ENCODE measurements at regions not wholly inside any gene's neighbourhood (a gene's known extent, or its start where the extent isn't known, plus 50 kb on each side); places are given as distances from the start of the nearest gene placed in this dataset.
"Not testable (repeated sequence)": the region's sequence is repeated elsewhere in the genome, so short reads cannot be mapped to it uniquely, and the experiment has no call there.

DNA sequence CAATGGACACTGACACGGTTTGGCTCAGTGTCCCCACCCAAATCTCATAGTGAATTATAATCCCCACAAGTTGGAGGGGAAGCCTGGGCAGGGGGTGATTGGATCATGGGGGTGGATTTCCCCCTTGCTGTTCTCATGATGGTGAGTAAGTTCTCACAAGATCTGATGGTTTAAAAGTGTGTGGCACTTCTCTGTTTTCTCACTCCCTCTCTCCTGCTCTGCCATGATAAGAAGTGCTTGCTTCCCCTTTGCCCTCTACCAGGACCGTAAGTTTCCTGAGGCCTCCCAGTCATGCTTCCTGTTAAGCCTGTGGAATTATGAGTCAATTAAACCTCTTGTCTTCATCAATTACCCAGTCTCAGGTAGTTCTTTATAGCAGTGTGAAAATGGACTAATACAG, 115.8 kb upstream of the KIF2A start:
- H3K4me3 ChIP-seq (ENCODE audit: low read depth, low read length) = no peak overlapping the region
- DNase-seq (ENCODE audit: low read depth) = no peak
- TF ChIP-seq, protein P1, sequence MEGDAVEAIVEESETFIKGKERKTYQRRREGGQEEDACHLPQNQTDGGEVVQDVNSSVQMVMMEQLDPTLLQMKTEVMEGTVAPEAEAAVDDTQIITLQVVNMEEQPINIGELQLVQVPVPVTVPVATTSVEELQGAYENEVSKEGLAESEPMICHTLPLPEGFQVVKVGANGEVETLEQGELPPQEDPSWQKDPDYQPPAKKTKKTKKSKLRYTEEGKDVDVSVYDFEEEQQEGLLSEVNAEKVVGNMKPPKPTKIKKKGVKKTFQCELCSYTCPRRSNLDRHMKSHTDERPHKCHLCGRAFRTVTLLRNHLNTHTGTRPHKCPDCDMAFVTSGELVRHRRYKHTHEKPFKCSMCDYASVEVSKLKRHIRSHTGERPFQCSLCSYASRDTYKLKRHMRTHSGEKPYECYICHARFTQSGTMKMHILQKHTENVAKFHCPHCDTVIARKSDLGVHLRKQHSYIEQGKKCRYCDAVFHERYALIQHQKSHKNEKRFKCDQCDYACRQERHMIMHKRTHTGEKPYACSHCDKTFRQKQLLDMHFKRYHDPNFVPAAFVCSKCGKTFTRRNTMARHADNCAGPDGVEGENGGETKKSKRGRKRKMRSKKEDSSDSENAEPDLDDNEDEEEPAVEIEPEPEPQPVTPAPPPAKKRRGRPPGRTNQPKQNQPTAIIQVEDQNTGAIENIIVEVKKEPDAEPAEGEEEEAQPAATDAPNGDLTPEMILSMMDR (IDR thresholded peaks at IDR 0.05; ENCODE audit: insufficient read depth, low read length) = no peak

DNA sequence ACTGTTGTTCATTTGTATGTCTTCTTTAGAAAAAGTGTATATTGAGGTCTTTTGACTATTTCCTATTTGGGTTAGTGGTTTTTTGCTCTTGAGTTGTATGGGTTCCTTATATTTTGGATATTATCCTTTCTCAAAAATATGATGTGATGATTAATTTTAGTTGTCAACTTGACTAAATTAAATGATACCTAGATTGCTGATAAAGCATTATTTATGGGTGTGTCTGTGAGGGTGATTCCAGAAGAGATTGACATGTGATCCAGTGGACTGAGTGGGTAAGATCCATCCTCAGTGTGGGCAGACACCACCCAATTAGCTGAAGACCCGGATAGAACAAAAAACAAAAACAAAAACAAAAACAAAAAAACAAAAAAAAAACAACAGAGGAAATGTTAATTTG, 115.1 kb upstream of the KIF2A start:
- H3K4me3 ChIP-seq (ENCODE audit: low read depth, low read length) = no peak overlapping the region
- TF ChIP-seq, protein P1 (IDR thresholded peaks at IDR 0.05; ENCODE audit: insufficient read depth, low read length) = no peak
- DNase-seq (ENCODE audit: low read depth) = no peak

DNA sequence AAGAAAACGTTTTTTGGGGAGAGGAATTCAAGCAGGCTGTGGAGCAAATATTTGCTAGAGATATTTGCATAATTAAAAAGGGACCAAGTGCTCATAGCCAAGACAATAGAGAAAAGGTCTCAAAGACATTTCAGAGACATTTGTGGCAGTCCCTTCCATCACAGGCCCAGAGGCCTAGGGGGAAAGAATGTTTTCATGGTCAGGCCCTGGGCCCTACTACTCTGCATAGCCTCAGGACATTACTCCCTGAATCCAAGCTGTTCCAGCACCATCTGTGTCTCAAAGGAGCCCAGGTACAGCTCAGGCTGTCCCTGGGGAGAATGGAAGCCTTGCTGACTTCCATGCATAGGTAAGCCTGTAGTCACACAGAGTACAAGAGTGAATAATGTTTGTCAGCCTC, 113.0 kb upstream of the KIF2A start:
- TF ChIP-seq, protein P1 (IDR thresholded peaks at IDR 0.05; ENCODE audit: insufficient read depth, low read length) = no peak
- DNase-seq (ENCODE audit: low read depth) = no peak
- H3K4me3 ChIP-seq (ENCODE audit: low read depth, low read length) = no peak overlapping the region

DNA sequence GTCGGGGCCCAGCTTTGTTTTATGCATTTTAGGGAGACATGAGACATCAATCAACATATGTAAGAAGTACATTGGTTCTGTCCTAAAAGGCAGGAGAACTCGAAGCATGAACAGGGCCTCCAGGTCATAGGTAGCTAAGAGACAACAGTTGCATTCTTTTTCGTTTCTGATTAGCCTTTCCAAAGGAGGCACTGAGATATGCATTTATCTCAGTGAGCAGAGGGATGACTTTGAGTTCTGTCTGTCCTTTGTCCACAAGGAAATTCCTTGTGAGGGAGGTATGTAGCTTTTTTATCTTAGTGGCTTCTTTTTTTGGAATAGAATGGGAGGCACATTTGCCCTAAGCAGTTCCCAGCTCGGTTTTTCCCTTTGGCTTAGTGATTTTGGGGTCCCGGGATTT, 109.5 kb upstream of the KIF2A start:
- DNase-seq (ENCODE audit: low read depth); H3K4me3 ChIP-seq (ENCODE audit: low read depth, low read length): not testable (repeated sequence)

DNA sequence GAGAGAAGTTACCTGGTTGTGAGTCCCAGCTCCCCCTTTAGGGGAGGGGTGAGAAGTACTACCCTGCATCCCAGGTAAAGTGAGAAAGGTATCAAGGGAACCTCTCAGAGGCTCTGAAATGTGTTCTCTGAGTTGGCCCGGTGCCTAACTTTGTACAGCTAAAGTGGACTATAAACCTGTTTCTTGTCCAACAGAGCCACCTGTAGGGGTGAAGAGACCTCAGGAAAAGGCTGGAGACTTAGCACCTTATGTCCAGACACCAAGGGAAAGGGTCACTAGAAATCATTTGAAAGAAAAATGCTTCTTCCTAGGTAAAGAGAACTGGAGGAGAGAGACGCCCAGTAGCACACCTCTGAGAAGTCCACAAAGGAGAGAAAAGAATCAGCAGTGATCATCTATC, 108.3 kb upstream of the KIF2A start:
- TF ChIP-seq, protein P1 (IDR thresholded peaks at IDR 0.05; ENCODE audit: insufficient read depth, low read length) = no peak
- no peak for DNase-seq (ENCODE audit: low read depth)
- H3K4me3 ChIP-seq (ENCODE audit: low read depth, low read length) = no peak overlapping the region

DNA sequence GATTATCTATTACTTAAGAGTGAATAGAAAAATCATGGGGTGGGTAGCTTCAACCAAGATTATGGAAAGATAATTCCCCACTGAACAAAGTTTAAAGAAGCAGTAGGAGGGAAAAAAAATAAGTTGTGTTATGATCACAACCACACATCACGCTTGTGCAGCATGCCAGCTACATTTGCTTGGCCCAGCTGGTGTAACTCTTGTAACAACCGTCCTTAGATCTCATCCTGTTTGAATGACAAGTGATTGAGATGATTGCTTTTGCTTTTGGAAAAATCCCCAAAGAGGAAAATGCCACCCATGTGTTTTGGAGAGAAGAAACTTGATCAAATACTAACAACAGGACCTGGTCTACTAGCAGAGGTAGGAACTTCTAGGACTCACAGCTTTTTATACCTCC, 107.6 kb upstream of the KIF2A start:
- TF ChIP-seq, protein P1 (IDR thresholded peaks at IDR 0.05; ENCODE audit: insufficient read depth, low read length) = no peak
- H3K4me3 ChIP-seq (ENCODE audit: low read depth, low read length) = no peak overlapping the region
- no peak for DNase-seq (ENCODE audit: low read depth)

DNA sequence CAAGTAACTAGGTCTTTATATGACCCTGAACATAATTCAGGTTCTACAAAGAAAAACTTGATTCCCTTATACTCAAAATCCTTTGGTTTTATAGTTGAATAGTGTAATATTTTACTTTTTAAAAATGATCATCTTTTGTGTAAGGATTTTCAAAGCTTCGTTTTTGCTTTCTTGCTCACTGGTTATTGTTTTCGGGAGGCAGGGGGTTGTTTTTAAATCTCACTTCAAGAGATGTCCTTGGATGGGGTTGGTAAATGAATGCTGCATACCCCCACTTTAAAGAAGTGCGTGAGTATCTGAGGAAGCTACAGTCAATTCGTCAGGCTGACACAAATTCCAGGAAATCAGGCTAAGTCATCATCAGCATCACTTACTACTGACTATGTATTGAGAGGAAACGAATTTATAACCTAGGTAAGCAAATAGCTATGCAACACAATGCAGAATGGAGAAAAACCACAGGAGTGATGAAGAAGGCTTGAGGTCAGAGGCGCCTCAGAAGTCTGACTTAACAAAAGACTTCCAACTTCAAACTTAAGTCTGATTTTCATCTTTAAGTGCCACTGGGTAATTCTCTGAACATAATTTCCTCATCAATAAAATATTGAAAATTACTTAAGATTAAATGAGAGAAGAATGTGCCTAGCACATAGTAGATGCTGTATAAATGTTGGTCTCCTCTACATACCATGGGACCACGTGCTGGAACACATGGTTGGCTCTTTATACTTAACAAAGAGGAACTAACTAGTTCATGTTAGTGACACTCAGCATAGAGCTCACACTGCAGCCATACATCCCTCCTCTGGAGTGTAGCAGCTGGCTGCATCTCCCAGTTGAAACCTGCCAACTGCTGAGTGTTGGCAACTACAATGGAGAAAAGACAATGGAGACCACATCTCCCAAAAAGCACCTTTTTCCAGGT, 106.0 kb upstream of the KIF2A start:
- no peak for DNase-seq (ENCODE audit: low read depth)
- H3K4me3 ChIP-seq (ENCODE audit: low read depth, low read length) = no peak overlapping the region
- TF ChIP-seq, protein P1 (IDR thresholded peaks at IDR 0.05; ENCODE audit: insufficient read depth, low read length) = no peak

Measured in fibroblast of the aortic adventitia (primary cell).